ENCODE measurements at regions not wholly inside any gene's neighbourhood (a gene's known extent, or its start where the extent isn't known, plus 50 kb on each side); places are given as distances from the start of the nearest gene placed in this dataset.
A peak's percentile ranks its signal among the peaks of the same experiment; 100 is the strongest.

- no peak for DNase-seq (ENCODE audit: low spot score)
Measured at GRCh38 chr7:16320099-16320660, 101.2 kb downstream of the CRPPA start.

DNA sequence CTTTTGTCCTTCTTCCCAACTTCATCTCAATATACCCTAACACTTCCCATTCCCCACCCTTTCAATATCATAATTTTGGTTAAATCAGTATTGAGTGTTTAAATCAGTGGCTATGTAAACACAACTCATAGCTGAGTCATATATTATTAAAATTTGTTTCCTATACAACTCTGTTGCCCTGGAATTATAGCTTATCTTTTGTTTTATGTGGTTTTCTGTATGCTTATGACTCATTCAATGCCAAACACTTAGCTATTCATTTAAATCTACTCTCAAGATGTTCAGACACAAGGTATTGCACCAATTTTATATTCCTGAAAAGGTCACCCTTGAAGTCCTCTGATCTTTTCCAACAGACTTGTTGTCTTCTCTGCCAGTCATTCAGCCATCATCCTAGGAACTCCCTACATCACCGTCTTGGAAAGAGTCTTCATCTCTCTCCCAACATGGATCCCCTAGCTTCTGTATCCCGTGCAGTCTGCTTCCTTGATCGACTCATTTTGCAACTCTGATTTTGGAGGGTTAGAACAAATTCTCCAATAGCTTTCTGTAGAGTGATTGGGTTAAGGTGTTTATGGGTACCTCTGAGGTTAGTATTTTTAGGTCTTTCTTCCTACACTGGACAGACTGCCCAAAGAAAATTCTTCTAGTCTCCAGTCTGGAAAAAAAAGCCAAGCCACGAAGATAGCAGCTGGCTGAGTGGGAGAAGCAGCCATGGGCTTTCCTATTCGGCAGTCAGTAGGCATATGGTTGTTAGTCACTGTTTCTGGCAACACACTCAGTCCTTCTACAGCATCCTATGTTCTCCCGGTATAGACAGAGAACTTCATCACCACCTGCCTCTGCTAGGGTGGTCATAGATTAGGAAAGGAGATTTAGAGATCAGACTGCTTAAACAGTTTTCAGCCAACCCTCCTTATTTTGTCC is 102.1 kb downstream of the CRPPA start:
- peak; percentile 4 for DNase-seq (ENCODE audit: low spot score)

DNA sequence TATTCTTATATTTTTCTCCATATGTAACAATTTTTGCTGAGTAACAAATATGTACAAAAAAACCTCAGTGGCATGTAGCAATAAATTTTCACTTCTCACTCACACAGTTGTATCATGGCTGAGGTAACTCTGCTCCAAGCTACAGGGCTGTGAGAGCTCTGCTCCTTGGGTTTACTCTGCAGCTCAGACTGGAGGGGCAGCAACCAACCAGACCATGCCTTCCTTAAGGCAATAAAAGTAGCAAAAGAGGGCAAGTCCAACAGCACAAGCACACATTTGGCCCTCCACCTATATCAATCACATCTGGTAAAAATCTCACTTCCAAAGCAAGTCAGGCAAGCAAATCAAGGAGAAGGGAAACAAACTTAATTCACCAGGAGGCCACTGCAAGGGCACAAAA is 102.9 kb downstream of the CRPPA start:
- no peak for DNase-seq (ENCODE audit: low spot score)

GRCh38 chr7:16317406-16317805 is 103.9 kb downstream of the CRPPA start:
- no peak for DNase-seq (ENCODE audit: low spot score)

DNA sequence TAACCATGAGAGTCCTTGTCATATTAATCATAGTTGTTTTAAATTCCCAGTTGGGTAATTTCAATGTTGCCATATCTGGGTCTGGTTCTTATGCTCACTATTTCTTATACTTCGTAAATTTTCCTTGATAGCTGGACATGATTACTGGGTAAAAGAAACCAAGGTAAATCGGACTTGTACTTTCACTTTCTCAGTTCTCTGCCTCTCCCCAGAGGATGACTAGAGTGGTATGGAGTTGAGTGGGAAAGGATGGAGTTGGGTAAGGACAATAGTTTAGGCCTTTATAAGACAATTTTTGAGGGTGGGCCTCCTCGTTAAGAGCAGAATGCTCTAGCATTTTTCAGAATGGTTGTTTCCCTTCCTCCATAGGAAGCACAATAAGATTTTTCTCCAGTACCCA is 106.1 kb downstream of the CRPPA start:
- no peak for DNase-seq (ENCODE audit: low spot score)

DNA sequence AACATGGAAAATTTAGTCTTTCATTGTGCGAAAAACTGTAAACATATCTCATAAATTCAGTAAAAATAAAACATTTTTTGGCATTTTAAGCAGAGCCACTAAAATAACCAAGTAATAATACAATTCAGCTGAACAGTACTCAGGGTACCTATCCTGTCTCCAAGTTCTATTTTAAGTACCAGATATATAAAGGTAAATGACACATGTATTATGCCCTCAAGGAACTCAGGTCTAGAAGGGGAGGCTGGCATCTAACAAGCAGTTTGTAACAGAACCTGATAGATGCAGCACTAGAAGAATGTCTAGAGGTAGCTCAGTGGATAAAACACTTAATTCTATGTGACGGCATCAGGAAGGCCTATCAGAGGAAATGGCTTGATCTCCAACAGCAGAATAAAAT is 112.2 kb downstream of the CRPPA start:
- DNase-seq (ENCODE audit: low spot score) = no peak

GRCh38 chr7:16301291-16301690 is 120.0 kb downstream of the CRPPA start:
- no peak for DNase-seq (ENCODE audit: low spot score)

- no peak for DNase-seq (ENCODE audit: low spot score)
Measured at GRCh38 chr7:16300361-16300895, 120.9 kb downstream of the CRPPA start.

GRCh38 chr7:16299853-16300252 is 121.5 kb downstream of the CRPPA start:
- no peak for DNase-seq (ENCODE audit: low spot score)

DNA sequence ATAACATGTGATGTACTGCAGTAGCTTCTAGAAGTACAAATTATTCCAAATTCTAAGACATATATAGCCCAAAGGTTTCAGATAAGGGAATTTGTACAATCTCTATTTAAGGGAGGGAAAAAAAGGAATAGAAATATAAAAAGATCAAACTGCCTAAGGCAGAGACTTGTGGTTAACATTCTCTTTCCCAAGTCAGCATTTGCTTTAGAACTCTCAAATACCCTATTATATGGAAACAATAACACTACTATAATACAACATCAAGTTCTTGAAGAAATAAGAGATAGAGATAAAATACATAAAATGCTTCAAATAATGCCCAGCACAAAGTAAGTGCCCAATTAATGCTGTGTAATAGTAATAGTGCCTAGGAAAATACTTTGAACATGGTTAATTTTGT is 123.1 kb downstream of the CRPPA start:
- DNase-seq (ENCODE audit: low spot score) = no peak

- DNase-seq (ENCODE audit: low spot score) = no peak
Measured at GRCh38 chr7:16295558-16295957, 125.8 kb downstream of the CRPPA start.

GRCh38 chr7:16293669-16294425 is 127.5 kb downstream of the CRPPA start:
- DNase-seq (ENCODE audit: low spot score) = no peak

- no peak for DNase-seq (ENCODE audit: low spot score)
Measured at GRCh38 chr7:16284581-16284980, 136.8 kb downstream of the CRPPA start.

DNA sequence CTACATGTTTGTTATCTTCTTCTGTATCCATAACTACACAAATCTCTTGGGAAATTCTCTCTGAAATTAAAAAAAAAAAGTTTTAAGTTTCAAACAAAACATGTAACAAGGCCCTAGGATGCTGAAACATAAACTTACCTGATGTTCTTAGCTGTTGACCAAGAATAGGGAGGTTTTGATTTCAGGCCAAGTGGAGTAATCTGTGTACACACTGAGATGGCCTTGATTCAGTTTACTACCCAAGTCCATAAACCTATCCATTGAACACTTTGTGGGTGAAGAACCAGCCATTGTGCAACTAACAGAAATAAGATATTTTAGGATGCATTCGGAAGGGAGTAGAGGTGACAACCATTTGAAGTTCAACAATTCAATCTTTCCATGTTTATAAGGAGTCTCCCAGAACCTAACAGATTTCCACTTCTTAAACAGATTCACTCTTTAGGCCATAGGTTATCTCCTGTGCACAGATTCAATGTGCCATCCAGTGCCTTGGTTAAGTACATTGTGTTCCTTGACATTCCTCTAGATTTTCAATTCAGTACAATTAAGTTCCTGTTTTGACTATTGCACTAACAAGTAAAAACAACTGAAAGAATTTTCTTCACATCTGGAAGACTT is 143.1 kb downstream of the CRPPA start:
- DNase-seq (ENCODE audit: low spot score) = no peak

- no peak for DNase-seq (ENCODE audit: low spot score)
Measured at GRCh38 chr7:16271990-16272665, 149.2 kb downstream of the CRPPA start.

DNA sequence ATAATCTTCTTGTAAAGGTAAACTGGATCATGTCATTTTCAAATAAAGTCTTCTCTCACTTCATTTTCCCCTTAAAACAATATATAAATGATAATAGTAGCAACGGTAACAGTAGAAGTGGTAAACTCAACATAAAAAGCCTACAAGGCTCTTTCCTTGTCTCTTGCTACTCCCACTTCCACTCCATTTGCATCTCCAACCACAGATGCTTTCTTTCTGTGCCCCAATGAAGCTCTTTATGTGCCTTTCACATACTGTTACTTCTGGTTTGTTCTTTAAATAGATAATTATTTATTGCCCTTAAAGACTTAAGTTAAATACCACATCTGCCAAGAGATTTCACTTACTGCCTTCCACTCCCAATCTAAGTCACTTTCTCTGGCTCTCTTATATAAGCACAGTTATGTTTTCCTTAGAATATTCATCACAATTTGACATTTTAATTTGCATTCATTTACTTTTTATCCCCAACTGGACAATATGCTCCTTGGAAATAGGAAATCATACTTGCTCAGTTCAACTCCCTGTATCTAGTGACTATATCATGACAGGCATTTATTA is 149.9 kb downstream of the CRPPA start:
- no peak for DNase-seq (ENCODE audit: low spot score)

DNA sequence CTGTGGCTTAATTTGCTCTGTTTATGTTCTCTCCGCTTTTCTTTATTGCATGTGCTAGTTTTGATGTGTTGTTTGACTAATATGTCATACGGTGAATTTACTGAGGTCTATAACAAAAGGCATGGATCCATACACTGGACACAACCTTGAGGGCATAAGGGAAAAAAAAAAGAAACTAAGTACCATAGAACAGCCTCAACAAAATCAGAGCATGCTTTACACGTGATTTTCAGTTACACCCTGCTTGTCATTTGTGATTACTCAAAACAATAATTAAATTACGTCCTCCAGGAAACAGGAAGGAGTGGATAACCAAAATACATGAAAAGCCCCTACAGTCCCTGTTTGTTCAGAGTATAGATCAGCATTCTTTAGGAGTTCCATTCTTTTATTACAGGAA is 150.5 kb downstream of the CRPPA start:
- no peak for DNase-seq (ENCODE audit: low spot score)

DNA sequence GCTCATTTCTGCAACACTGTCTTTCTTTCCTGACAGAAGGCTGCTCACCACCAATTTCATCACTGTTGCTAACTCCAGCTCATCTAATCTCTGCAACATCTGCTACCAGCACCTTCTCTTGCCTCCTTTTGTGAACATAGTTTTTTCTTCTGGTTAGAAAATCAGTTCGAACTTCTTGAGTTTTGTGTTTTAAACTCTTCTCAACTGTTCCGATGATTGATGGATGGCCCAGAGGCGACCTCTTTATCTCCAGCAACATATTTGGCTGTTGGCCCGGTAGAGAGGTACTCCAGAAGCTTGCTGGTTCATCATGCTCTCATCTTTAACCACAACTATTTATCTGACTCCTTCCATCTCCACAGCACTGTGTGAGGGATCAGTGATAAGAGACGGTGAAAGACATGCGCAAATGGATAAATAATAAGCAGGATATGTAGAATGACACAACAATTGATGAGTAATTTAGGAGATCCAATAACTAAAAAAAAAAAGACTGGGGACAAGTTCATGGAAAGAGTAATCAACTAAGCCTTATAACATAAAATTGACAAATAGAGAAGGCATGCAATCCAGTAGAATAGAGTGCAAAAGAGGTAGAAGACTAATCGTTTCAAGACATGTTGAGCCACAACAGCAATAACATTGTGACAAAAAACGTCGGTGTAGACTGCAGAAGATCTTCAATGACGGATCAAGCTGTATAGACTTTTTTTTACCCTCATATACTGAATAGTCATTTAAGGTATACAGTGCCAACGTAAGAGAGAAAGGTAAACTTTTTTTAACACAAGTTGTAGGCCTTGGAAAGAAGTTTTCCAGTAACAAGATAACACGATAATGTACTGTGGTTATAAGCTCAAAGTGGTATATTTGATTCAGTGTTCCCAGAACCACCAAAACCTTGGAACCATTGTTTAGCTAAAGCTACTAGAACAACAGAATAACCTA is 152.2 kb downstream of the CRPPA start:
- peak; percentile 6 for DNase-seq (ENCODE audit: low spot score)

DNA sequence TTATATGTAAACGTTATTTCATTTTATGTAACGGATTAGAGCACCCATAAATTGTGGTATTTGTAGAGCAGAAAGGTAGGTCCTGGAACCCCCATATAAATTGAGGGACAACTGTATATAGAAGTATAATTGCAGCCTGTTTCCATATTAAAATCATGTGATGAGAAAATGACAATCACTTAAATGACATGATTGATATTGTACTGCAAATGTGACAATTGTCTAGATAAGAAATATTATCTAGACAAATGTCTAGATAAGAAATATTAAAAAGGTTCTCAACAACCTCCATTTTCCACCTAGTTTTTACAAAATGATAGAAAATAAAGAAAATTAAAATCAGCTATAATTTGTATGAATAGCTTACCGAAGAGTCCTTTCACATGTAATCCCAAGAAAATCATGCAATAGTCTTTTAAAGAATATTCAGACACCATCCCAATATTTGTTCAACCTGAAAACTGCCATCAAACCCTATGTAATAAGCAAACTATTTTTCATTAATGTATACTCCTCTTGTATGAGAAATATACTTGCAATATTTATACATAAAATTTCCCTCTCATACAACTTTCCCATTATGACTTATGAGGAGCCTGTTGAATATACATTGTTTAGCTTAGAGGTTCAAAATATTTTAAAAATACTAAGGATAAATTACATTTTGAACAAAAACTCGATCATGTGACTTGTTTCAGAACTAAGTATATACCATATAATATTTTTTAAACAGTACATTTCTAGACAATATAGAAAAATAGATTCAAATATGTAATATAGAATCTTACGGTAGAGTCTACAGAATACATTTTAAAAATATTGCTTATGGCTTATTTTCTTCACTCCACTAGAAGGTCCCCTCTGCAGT is 153.2 kb downstream of the CRPPA start:
- DNase-seq (ENCODE audit: low spot score) = no peak
